IMR-90 (cell line): ENCODE measurements at regions not wholly inside any gene's neighbourhood (a gene's known extent, or its start where the extent isn't known, plus 50 kb on each side); places are given as distances from the start of the nearest gene placed in this dataset.

ENCODE experiments used
- ATAC-seq: fragments of 200-7000 bp; cut with Tn5 transposase; 2 replicates; pipeline ENCODE4 v1.9.1; 2020; ENCODE audit warnings: low read depth, mild to moderate bottlenecking, moderate library complexity
- BruUV-seq: library from RNA; stranded (reverse); fragments of 400-500 nt; replicated peaks from 2 replicates; lab custom pipeline; 2021; lab: Mats Ljungman, UMichigan
- CTCF ChIA-PET: fragments of 300-600 bp; formaldehyde crosslinking; extraction: SDS; loops from one replicate; lab custom pipeline; 2021; ENCODE audit warnings: antibody characterized with exemption; lab: Yijun Ruan, JAX
- POLR2A ChIA-PET: fragments of 300-600 bp; sonication (Branson Sonifier 250); formaldehyde crosslinking; loops from one replicate; lab custom pipeline; 2022; ENCODE audit warnings: antibody characterized with exemption; ENCODE audit not compliant: unreplicated experiment; lab: Charles Lee
- DNase-seq: peaks from one replicate; pipeline ENCODE4 v3.0.0; 2013
- H2AFZ ChIP-seq: replicated peaks from 2 replicates; pipeline ENCODE3; 2013; ENCODE audit warnings: low read length, mild to moderate bottlenecking; ENCODE audit not compliant: poor library complexity
- H2AK5ac ChIP-seq: 2 replicates; pipeline ENCODE4 v1.6.1; 2013; ENCODE audit warnings: low read depth, low read length, inconsistent platforms
- H2AK9ac ChIP-seq: replicated peaks from 2 replicates; pipeline ENCODE3; 2013; ENCODE audit warnings: mild to moderate bottlenecking, low read depth, low read length, moderate library complexity; ENCODE audit not compliant: poor library complexity
- H2BK120ac ChIP-seq: 2 replicates; pipeline ENCODE4 v1.6.1; 2013; ENCODE audit warnings: low read depth, low read length, inconsistent platforms
- H2BK15ac ChIP-seq: 3 replicates; pipeline ENCODE4 v1.6.1; 2013; ENCODE audit warnings: low read depth, low read length, inconsistent platforms
- H2BK20ac ChIP-seq: 2 replicates; pipeline ENCODE4 v1.6.1; 2013; ENCODE audit warnings: low read depth, mild to moderate bottlenecking, inconsistent platforms, low read length, moderate library complexity
- H2BK5ac ChIP-seq: 2 replicates; pipeline ENCODE4 v1.6.1; 2013; ENCODE audit warnings: mild to moderate bottlenecking, low read depth, low read length, inconsistent platforms; ENCODE audit not compliant: poor library complexity, severe bottlenecking
- H3K14ac ChIP-seq: replicated peaks from 2 replicates; pipeline ENCODE4 v1.6.1; 2013; ENCODE audit warnings: low read depth, low read length, inconsistent platforms
- H3K18ac ChIP-seq: 2 replicates; pipeline ENCODE4 v1.6.1; 2013; ENCODE audit warnings: low read depth, low read length, control low read depth
- H3K23ac ChIP-seq: 2 replicates; pipeline ENCODE4 v1.6.1; 2013; ENCODE audit warnings: low read depth, low read length, inconsistent platforms
- H3K27ac ChIP-seq: 2 replicates; pipeline ENCODE4 v1.5.1; 2013; ENCODE audit warnings: mild to moderate bottlenecking, control low read depth, low read length; ENCODE audit not compliant: insufficient read depth
- H3K27me3 ChIP-seq: 2 replicates; pipeline ENCODE4 v1.6.1; 2013; ENCODE audit warnings: low read length; ENCODE audit not compliant: control insufficient read depth, insufficient read depth
- H3K36me3 ChIP-seq: 2 replicates; pipeline ENCODE4 v1.6.1; 2013; ENCODE audit warnings: low read length, mixed read lengths; ENCODE audit not compliant: control insufficient read depth, insufficient read depth
- H3K4ac ChIP-seq: 2 replicates; pipeline ENCODE4 v1.6.1; 2013; ENCODE audit warnings: low read depth, low read length, inconsistent platforms
- H3K4me1 ChIP-seq: 2 replicates; pipeline ENCODE4 v1.6.1; 2013; ENCODE audit warnings: low read length, mixed read lengths; ENCODE audit not compliant: control insufficient read depth, insufficient read depth
- H3K4me2 ChIP-seq: 2 replicates; pipeline ENCODE4 v1.6.1; 2013; ENCODE audit warnings: low read depth, mild to moderate bottlenecking, control low read depth, low read length, moderate library complexity
- H3K4me3 ChIP-seq: 2 replicates; pipeline ENCODE4 v1.5.1; 2013; ENCODE audit warnings: low read depth, mild to moderate bottlenecking, control low read depth, low read length, moderate library complexity; ENCODE audit not compliant: insufficient read depth
- H3K56ac ChIP-seq: 2 replicates; pipeline ENCODE4 v1.6.1; 2013; ENCODE audit warnings: low read length, inconsistent platforms; ENCODE audit not compliant: insufficient read depth; ENCODE audit errors: extremely low read depth
- H3K79me1 ChIP-seq, 2 experiments: 2 replicates each; pipeline ENCODE4 v1.6.1; 2013; ENCODE audit warnings: low read length in 2 of 2, inconsistent platforms in 1 of 2, low read depth in 1 of 2
- H3K9ac ChIP-seq: 2 replicates; pipeline ENCODE4 v1.6.1; 2013; ENCODE audit warnings: low read depth, low read length, control low read depth
- H3K9me1 ChIP-seq: 2 replicates; pipeline ENCODE4 v1.6.1; 2013; ENCODE audit warnings: low read length, inconsistent platforms; ENCODE audit not compliant: insufficient read depth
- H3K9me3 ChIP-seq: 2 replicates; pipeline ENCODE4 v1.6.1; 2013; ENCODE audit warnings: low read length; ENCODE audit not compliant: control insufficient read depth, insufficient read depth
- H4K20me1 ChIP-seq: 2 replicates; pipeline ENCODE4 v1.6.1; 2013; ENCODE audit warnings: low read length, inconsistent platforms; ENCODE audit not compliant: insufficient read depth
- H4K5ac ChIP-seq: 2 replicates; pipeline ENCODE4 v1.6.1; 2013; ENCODE audit warnings: mild to moderate bottlenecking, low read depth, low read length, control low read depth
- H4K8ac ChIP-seq, 2 experiments: 2 replicates each; pipeline ENCODE4 v1.6.1; 2013; ENCODE audit warnings: low read depth in 2 of 2, low read length in 2 of 2, control low read depth in 1 of 2, inconsistent platforms in 1 of 2
- H4K91ac ChIP-seq: 2 replicates; pipeline ENCODE4 v1.6.1; 2013; ENCODE audit warnings: low read depth, low read length, inconsistent platforms; ENCODE audit not compliant: insufficient read depth
- BHLHE40 ChIP-seq: fragments of 150-350 bp; IDR thresholded peaks from 2 replicates; pipeline ENCODE4 v1.6.1; 2016; ENCODE audit warnings: mild to moderate bottlenecking, low read depth, low read length
- CEBPB ChIP-seq: IDR thresholded peaks from 2 replicates; pipeline ENCODE4 v1.6.1; 2012; ENCODE audit warnings: low read depth, low read length, improper control_type of control experiment
- CHD1 ChIP-seq: IDR thresholded peaks from 2 replicates; pipeline ENCODE4 v1.6.1; 2012; ENCODE audit warnings: low read depth, low read length, improper control_type of control experiment
- CTCF ChIP-seq: conservative IDR thresholded peaks from 2 replicates; pipeline ENCODE4 v1.5.1; 2012; ENCODE audit warnings: mild to moderate bottlenecking, low read depth, low read length, improper control_type of control experiment
- ELK1 ChIP-seq: fragments of 150-350 bp; IDR thresholded peaks from 2 replicates; pipeline ENCODE4 v1.6.1; 2016; ENCODE audit warnings: low read depth, mild to moderate bottlenecking, low read length, moderate library complexity, borderline replicate concordance
- FOS ChIP-seq: fragments of 150-350 bp; IDR thresholded peaks from 2 replicates; pipeline ENCODE4 v1.6.1; 2016; ENCODE audit warnings: low read depth, low read length
- MAFK ChIP-seq: IDR thresholded peaks from 2 replicates; pipeline ENCODE4 v1.6.1; 2012; ENCODE audit warnings: low read depth, low read length, improper control_type of control experiment
- NFE2L2 ChIP-seq: fragments of 150-350 bp; IDR thresholded peaks from 2 replicates; pipeline ENCODE4 v1.6.1; 2016; ENCODE audit warnings: low read depth, mild to moderate bottlenecking, low read length
- POLR2A ChIP-seq: IDR thresholded peaks from 2 replicates; pipeline ENCODE4 v1.6.1; 2012; ENCODE audit warnings: mild to moderate bottlenecking, low read depth, low read length
- RCOR1 ChIP-seq: IDR thresholded peaks from 2 replicates; pipeline ENCODE4 v1.6.1; 2012; ENCODE audit warnings: mild to moderate bottlenecking, low read length, improper control_type of control experiment; ENCODE audit not compliant: insufficient replicate concordance
- RFX5 ChIP-seq: IDR thresholded peaks from 2 replicates; pipeline ENCODE4 v1.8.0; 2012; ENCODE audit warnings: low read depth, mild to moderate bottlenecking, low read length, moderate library complexity
- SMC3 ChIP-seq: fragments of 150-350 bp; IDR thresholded peaks from 2 replicates; pipeline ENCODE4 v1.6.1; 2016; ENCODE audit warnings: low read depth, mild to moderate bottlenecking, antibody characterized with exemption, low read length, moderate library complexity
- WGBS, 2 experiments: methylation state at CpG; one replicate each; pipeline versions ENCODE4 v1.1.5 to v1.1.7; 2013; ENCODE audit warnings: missing lambda C conversion rate in 2 of 2; ENCODE audit not compliant: insufficient read length in 1 of 2; ENCODE audit errors: extremely low coverage in 2 of 2; 5-methylcytosine and 5-hydroxymethylcytosine counted together
- dilution Hi-C: fragments of 300-500 bp; cut with HindIII; formaldehyde crosslinking; loops from one replicate; pipeline ENCODE4 v1.14.3; 2018; ENCODE audit warnings: low sequenced_read_pairs; ENCODE audit not compliant: unreplicated experiment
- in situ Hi-C: fragments of 300-500 bp; cut with MboI; formaldehyde crosslinking; loops from 3 replicates; pipeline ENCODE4 v1.14.3; 2019; ENCODE audit warnings: low sequenced_read_pairs, inconsistent platforms, mixed read lengths
- intact Hi-C: fragments of 100-400 bp; cut with micrococcal nuclease; formaldehyde crosslinking; loops from 2 replicates; pipeline ENCODE4 v1.10.0; 2022

GRCh38 chr5:6029811-6030271 lies 348.5 kb downstream of the MED10 start:
- Histone ChIP-seq H3K9ac (no peak overlapping the region), H3K4me1 (no peaks in the 10 kb centered on the region), H3K18ac (no peak overlapping the region), H3K56ac (no peak overlapping the region), H2BK15ac (no peak overlapping the region), H2AK5ac (no peak overlapping the region), H3K23ac (no peak overlapping the region), H2AK9ac (no peak overlapping the region), H2AFZ (no peak overlapping the region), H3K27me3 (no peaks in the 10 kb centered on the region), H2BK120ac (no peak overlapping the region), H3K4ac (no peak overlapping the region), H4K91ac (no peak overlapping the region), H3K4me3 (no peak overlapping the region), H4K5ac (no peak overlapping the region), H2BK5ac (no peak overlapping the region), H3K14ac (no peak overlapping the region), H4K20me1 (no peaks in the 10 kb centered on the region), H4K8ac (no peak overlapping the region), H3K36me3 (no peaks in the 10 kb centered on the region), H3K79me1 (no peaks in the 10 kb centered on the region), H3K9me3 (peaks cover 24% of the 10 kb centered on the region), H3K9me1 (no peaks in the 10 kb centered on the region), H3K27ac (no peak overlapping the region), H3K4me2 (no peak overlapping the region), H2BK20ac (no peak overlapping the region)
- POLR2A ChIA-PET, result no interaction called here
- intact Hi-C loops (no loop called here), in situ Hi-C loops (no loop called here), dilution Hi-C loops (no loop called here)
- CTCF ChIA-PET, result no interaction called here
- TF ChIP-seq RFX5, result no peak
- TF ChIP-seq CHD1, result no peak
- TF ChIP-seq ELK1, result no peak
- TF ChIP-seq BHLHE40, result no peak
- no peak for TF ChIP-seq CTCF
- no peak for TF ChIP-seq CEBPB
- no peak for TF ChIP-seq RCOR1
- TF ChIP-seq NFE2L2, result no peak
- TF ChIP-seq POLR2A, result no peak
- TF ChIP-seq FOS, result no peak
- TF ChIP-seq SMC3, result no peak
- TF ChIP-seq MAFK, result no peak
- BruUV-seq, result no TSS peak
- WGBS, 2 experiments, result no CpG with 5 or more reads among the region's 7 CpGs
- ATAC-seq, result no peak
- DNase-seq, result no peak
